GM10248 (cell line): ENCODE measurements at regions not wholly inside any gene's neighbourhood (a gene's known extent, or its start where the extent isn't known, plus 50 kb on each side); places are given as distances from the start of the nearest gene placed in this dataset.
"Not testable (repeated sequence)": the region's sequence is repeated elsewhere in the genome, so short reads cannot be mapped to it uniquely, and the experiment has no call there.

Experiments used
- CTCF ChIA-PET: fragments of 300-600 bp; sonication (Branson Sonifier 250); formaldehyde crosslinking; extraction: SDS; loops from one replicate; lab custom pipeline; 2021; ENCODE audit warnings: antibody characterized with exemption; lab: Yijun Ruan, JAX
- POLR2A ChIA-PET: fragments of 350-650 bp; sonication (Branson Sonifier 250); formaldehyde crosslinking; extraction: SDS; loops from one replicate; lab custom pipeline; 2020; ENCODE audit warnings: antibody characterized with exemption; lab: Yijun Ruan, JAX
- DNase-seq: peaks from one replicate; pipeline ENCODE4 v3.0.0; 2012; ENCODE audit errors: extremely low spot score
- CTCF ChIP-seq: IDR thresholded peaks from 2 replicates; pipeline ENCODE4 v1.5.1; 2012; ENCODE audit warnings: mild to moderate bottlenecking, low read depth; ENCODE audit errors: extremely low read depth, missing control alignments, control extremely low read depth

GRCh38 chr3:75294124-75294523 is 370.0 kb upstream of the FRG2C start:
- TF ChIP-seq CTCF, result peak; percentile 26
- CTCF ChIA-PET, result interaction anchor here (1.0 to 1.1 kb wide), 2 partner anchors 10 to 135 kb away, joined by 4 to 6 read pairs; no protein-coding TSS in a partner anchor
- peak; percentile 9 for DNase-seq
- POLR2A ChIA-PET, result no interaction called here

DNA sequence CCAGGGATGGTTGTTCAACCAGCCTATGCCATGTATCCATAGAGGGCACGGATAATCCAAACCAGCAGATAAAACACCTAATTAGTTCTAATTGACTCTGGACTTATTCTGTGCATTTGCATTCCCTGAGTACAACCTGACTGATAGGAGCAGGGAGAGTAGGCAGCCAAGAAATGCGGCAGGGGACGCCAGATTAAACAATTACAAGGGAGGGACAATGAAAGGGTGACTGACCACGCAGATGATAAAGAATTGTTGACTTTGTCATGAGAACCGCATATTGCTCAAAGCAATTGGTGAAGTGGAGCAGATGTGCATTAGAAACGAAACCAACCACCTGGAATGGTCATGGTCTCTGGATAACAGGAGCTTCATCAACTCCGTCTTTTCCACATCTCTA is 369.1 kb upstream of the FRG2C start:
- DNase-seq, result no peak
- TF ChIP-seq CTCF, result no peak
- POLR2A ChIA-PET, result no interaction called here
- CTCF ChIA-PET, result no interaction called here

DNA sequence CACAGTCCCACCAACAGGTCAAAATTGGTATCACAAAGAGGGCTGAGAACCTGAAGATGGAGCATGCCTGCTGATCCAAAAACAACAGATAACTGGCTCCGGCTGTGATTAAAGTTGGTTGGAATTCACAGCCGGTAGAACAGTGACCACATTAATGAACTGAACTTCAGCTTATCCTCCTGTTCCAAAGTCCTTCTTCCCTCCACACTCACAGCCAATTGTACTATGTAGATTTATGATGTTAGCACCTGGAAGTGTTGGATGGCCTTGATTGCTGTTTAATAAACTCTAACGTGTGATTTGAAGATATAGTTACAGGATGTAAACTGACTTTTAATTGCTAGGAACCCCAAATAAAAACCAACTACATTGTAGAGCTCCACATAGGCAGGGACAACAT is 367.3 kb upstream of the FRG2C start:
- CTCF ChIA-PET, result interaction anchor here (1.4 kb wide), 1 partner anchor 15 kb away, joined by 3 read pairs; no protein-coding TSS in a partner anchor
- TF ChIP-seq CTCF, result no peak
- no peak for DNase-seq
- POLR2A ChIA-PET, result no interaction called here

- ChIA-PET CTCF (interaction anchor here (0.6 kb wide), 1 partner anchor 7 kb away, joined by 3 read pairs; no protein-coding TSS in a partner anchor), POLR2A (no interaction called here)
- DNase-seq, result no peak
- TF ChIP-seq CTCF, result no peak
These were observed 363.5 kb upstream of the FRG2C start for GRCh38 chr3:75300606-75301005.

- CTCF ChIA-PET, result interaction anchor here (1.1 kb wide), 1 partner anchor 61 kb away, joined by 4 read pairs; no protein-coding TSS in a partner anchor
- POLR2A ChIA-PET, DNase-seq: not testable (repeated sequence)
These were observed 363.1 kb upstream of the FRG2C start for GRCh38 chr3:75301050-75301449.

GRCh38 chr3:75303741-75304140 is 360.4 kb upstream of the FRG2C start:
- no peak for TF ChIP-seq CTCF
- ChIA-PET POLR2A (no interaction called here), CTCF (interaction anchor here (1.9 kb wide), 1 partner anchor 10 kb away, joined by 4 read pairs; no protein-coding TSS in a partner anchor)
- no peak for DNase-seq

DNA sequence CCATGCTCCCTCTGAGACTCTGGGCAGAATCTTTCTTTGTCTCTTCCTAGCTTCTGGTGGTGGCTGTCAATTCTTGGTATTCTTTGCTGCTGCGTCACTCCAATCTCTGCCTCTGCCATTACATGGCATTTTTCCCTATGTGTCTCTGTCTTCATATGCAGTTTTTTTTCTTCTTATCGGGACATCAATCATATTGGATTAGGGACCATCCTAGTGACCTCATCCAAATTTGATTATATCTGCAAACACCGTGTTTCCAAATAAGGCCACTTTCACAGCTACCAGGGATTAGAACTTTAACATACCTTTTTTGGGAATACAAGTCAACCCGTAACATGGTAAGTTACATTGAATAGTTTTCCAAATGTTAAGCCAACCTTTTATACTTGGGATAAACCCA is 358.2 kb upstream of the FRG2C start:
- no peak for DNase-seq
- ChIA-PET CTCF (interaction anchor here (1.1 kb wide), 1 partner anchor 10 kb away, joined by 3 read pairs; no protein-coding TSS in a partner anchor), POLR2A (no interaction called here)
- no peak for TF ChIP-seq CTCF

DNA sequence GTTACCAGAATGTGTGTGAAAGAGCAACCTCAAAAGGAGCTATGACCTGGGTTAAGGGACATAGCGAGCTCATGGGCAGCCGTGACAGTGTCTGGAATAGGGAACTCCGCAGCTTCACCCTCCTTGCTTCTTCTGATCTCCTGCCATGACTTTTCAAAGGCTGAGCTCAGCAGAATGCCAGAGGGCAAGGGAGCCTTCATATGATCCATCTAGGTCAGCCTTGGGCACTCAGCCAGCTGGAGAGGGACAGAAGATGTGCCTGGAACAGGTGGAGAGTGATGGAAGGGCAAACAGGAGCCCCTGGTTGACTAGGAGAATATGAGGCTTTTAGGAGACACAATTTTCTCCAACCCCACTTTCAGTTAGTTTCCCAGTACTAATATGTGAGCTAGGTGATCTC is 352.8 kb upstream of the FRG2C start:
- DNase-seq, POLR2A ChIA-PET, CTCF ChIA-PET: not testable (repeated sequence)

DNA sequence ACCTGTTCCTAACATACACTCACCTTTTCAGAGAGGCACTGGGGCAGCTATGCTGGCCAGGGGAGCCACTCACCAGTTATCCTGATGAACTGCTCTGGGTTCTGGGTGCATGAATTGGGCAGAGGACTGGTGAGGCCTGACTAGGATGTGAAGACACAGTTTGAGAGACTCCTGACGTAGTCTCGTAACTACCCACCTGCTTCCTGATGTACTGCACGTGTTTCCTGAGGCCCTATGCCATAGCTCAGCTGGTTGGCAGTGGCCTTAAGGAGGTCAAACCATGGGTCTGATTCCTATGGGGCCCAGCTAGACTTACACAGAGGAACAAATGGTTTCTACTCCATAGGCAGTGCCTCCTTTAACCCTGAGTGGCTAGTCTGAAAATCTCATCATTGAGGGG is 351.7 kb upstream of the FRG2C start:
- CTCF ChIA-PET, DNase-seq, POLR2A ChIA-PET: not testable (repeated sequence)

- DNase-seq, POLR2A ChIA-PET, CTCF ChIA-PET: not testable (repeated sequence)
These were observed 344.4 kb upstream of the FRG2C start for GRCh38 chr3:75319776-75320175.
